NCI-H1105 (cell line): ENCODE measurements at regions not wholly inside any gene's neighbourhood (a gene's known extent, or its start where the extent isn't known, plus 50 kb on each side); places are given as distances from the start of the nearest gene placed in this dataset.

Experiments used
- DNase-seq: peaks from one replicate; lab custom pipeline; 2025; lab: John Stamatoyannopoulos, UW

DNA sequence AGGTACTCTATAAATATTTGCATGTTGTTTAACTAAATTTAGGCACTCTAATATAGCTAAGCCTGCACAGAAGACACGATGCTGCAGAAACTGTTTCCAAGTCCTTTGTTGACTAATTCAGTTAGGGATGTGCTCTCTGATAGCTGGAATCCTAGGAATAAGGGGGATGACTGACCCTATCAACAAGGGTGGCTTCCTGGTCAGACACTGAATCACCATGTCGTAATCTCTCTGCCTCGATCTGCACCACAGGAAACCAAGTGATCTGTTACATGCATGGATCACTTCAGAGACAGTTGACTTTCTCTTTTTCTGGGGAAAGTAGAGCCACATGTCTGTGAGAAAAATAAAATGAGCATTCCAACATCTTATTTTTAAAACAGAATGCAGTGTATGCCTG, 169.1 kb downstream of the GUCY2F start:
- no peak for DNase-seq

DNA sequence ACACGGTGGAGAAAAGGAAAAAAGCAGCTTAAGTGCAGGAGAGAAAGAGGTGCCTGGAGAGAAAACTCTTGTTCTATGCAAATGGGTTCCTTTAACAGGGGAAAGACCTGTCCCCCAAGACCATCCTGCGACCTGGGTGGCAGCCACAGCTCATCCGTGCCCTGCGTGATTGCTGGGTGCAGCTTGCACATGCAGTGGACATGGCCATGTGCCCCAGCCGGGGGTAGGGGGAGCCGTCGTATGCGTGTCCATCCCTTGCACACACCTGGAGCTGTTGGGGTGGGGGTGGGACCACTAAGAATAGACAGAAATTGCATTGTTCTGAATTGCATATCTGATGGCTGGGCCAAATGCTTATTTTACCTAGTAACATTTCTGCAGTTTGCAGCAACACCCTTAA, 171.9 kb downstream of the GUCY2F start:
- no peak for DNase-seq

DNA sequence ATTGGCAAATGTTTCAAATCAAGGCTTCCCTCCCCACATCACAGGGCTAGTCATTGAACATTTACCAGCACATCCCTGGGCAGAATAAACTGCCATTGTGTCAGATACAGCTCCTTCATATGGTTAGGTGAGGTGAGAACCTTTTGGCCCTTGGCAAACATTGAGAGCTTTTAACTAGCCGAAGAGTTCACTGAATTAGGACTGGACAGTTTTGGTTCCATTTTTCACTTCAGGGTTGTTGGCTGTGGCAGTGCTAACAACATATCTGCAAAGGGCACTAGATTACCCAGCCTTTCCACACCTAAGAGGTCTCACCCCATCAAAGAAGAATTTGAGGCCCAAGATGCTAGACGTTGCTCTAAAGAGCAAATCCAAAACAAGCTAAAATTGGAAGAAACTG, 180.7 kb downstream of the GUCY2F start:
- no peak for DNase-seq

DNA sequence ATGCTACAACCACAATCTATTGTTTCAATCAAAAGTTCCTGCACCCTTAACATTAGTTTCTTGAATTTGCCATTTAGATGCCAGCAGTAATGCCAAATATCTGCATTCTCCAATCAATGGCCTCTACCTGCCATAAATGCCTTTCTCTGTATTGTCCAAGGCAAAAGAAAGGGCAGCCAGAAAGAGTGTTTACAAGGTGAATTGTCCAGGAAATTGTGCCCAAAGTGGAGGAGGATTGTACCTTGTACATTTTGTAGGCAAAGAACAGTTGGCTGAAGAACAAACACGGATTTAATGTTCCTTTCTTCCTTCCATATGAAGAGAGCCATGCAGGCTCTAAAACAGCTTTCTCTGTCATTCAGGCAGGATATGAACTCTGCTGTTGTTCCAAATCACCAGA, 181.5 kb downstream of the GUCY2F start:
- DNase-seq = no peak

DNA sequence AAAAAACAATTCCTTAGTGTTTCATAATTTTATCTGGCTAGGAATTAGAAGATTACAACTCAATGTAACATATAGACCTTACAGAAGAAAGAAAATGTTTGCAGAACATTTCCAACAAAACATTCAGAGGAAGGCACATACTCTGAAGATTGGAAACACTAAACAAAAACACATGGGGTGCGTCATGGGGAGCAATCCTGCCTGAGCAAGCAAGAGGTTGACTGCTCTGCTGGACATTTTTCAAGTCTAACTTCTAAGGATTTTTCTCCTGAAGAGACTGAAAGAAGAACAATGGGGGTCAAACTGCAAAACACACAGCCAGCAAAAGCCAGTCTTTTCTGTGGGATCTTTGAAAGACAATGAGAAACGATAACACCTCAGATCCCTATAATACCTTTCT, 182.8 kb downstream of the GUCY2F start:
- no peak for DNase-seq

DNA sequence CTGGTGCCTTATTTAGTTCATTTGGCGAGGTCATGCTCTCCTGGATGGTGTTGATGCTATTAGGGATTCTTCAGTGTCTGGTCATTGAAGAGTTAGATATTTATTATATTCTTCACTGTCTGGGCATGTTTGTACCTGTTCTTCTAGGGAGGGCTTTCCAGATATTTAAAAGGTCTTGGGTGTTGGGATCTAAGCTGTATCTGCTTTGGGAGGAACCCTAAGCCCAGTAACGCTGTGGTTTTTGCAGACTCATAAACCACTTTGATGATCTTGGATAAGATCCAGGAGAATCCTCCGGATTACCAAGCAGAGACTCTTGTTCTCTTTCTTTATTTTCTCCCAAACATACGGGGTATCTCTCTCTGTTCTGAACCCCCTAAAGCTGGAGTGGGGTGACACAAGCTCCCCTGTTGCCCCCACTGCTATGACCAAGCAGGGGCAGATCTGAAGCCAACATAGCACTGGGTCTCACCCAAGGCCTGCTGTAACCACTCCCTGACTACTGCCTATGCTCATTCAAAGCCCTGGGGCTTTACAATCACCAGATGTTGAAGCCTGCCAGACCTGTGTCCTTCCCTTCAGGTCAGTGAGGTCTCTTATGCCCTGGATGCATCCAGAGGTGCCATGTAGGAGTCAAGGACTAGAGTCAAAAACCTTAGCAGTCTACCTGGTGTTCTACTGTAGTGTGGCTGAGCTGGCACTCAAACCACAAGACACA, 187.6 kb downstream of the GUCY2F start:
- no peak for DNase-seq

DNA sequence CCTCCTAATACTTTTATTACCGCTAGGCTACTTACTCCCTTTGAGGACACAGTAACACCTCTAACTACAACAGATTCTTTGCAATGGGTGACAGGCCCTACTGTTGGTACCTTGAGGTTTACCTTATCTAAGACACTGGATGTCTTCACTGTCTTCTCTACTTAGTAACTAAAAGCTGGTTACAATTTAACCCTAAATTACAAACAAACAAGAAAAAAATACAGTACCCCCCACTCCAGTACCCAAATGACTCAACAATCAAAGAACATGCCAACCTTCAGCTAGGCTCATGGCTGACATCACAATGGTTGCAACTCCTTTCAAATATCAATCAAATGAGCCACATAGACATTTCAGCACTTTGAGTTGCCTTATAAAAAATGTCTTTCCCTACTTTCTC, 198.0 kb downstream of the GUCY2F start:
- DNase-seq = no peak

DNA sequence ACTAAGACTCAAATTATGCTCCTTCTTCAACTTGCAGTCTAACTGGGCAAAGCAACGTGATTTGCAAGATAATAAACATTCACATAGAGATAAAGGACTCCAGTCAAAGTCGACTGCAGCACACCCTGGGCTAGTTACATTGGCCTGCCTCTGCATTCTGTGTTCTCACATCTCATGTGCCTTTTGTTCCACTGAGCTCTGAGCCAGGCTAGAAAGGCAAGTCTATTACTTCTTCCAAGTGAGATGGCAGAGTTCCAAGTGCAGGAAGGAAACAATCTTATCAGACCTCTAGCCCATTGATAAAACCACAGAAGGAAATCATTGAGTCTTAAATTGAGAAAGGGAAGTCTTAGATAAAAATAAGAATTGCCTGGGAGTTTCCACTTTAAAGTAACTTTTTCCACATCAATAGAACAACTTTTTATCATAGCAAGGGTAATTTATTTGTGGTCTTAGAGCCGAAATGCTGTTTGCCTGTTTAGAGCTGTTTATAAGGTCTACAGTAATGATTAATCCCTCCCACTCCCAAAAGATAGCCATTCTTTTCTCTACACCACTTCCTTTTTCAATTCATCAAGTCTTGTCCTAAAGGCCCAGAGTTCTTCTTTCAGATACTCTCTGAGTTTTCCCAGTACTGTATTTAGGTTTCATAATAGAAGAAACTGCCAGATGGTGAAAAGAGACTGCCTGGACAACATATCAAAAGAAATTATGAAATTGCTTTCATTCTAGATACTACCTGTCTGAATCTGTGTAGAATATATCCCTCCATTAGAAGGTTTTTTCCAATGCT, 200.2 kb downstream of the GUCY2F start:
- no peak for DNase-seq

DNA sequence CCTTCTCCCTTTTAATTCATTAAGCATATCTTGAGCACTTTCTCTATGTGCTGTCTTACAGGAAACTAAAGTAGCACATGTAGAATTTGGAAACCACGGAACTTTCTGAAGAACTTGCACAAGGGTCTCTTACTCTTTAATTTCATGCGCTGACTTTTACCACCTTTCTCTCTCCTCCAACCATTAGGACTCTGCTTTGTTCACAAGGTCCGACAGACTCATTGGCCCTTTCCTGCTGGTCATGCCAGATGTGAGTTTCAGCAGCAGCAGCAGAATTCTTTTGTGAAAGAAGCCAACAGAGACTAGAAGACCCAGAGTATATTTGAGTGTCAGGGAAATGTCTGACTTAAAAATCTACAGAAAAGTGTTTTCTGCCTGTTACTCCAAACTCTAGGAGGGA, 207.1 kb downstream of the GUCY2F start:
- DNase-seq = no peak

DNA sequence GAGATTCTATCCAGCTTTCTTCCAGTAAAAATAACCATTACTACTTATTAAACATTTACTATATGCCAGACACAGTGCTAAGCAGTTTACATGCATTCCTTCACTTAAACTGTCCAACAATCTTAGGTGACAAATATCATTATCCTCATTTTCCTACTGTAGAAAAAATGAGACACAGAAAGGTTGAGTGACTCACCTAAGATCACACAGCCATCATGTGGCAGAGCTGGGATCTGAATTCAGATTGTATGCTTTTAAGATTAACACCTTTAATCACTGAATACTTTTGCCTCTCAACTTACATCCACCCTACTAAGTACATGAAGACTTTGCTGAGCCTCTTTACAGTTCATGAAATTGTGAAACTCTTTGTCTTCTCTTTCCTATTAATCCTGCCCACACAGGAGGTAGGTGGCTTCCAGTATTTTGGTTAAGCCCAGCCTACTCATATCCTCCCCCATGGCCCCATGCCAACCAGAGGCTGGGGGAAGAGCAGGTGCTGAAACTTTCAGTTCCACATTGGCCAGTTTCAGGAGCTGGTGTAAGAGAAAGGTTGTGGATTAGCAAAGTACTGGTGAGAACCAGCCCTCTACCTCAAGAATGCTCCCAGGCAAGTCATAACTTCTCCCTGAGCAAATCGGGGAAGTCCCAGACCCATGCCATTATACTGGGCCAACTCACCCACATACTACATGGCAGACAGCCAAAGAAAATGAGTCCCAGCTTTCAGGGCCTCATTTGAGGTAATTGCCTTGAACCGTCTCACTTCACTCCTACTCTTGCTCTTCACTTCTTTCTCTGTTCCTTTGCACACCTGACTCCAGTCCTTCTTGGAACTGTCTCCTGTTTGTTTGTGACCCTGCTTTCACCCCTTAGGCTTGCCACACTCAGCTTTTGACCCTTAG, 211.1 kb downstream of the GUCY2F start:
- DNase-seq = peak; percentile 8

DNA sequence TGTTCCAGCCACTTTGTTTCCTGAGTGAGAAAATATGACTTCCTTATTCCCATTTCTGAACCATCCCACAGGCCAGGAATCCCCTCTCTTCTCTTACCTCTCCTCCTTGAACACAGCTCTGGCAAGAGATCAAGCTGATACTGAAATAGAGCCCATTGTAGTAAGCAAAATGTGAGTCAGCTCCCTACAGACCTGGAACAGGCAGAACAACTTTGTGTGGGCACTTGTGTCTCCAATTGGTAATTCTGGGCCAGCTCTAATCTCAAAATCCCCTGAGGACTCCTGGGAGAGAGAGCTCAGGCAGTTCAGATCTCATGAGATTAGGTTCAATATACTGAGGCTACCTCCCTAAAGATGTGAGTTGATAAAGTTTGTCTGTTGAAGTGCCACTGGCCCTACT, 213.5 kb downstream of the GUCY2F start:
- no peak for DNase-seq

DNA sequence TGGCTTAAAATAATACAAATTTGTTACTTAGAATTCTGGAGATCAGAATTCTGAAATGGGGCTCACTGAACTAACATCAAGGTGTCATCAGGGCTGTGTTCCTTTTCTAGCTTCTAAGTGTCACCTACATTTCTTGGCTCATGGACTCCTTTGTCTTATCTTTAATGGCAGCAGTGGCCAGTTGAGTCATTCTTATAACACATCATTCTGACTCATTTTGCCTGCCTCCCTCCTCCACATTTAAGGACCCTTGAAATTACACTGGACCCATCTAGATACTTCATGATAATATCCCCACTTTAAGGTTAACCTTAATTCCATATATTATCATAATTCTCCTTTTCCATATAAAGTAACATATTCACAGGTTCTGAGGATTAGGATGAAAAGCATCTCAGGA, 215.9 kb downstream of the GUCY2F start:
- DNase-seq = no peak

DNA sequence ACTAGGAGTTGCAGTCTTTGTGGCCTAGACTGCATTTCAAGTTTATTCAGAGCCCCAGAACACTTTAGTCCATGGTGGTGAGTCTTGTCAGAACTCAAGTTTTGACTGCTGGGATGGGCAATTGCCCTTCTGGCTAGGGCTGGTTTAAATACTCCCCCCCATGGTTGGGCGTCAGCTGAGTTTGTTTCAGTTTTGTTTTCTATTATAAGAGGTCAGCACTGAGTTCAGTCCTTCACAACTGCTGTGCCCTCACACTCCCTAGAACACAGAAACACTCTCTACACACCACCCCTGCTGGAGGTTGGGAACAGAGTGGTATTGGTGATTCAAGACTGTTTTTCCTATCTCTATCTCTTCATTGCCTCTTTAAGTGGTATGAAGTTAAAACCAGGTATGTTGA, 217.0 kb downstream of the GUCY2F start:
- DNase-seq = no peak

DNA sequence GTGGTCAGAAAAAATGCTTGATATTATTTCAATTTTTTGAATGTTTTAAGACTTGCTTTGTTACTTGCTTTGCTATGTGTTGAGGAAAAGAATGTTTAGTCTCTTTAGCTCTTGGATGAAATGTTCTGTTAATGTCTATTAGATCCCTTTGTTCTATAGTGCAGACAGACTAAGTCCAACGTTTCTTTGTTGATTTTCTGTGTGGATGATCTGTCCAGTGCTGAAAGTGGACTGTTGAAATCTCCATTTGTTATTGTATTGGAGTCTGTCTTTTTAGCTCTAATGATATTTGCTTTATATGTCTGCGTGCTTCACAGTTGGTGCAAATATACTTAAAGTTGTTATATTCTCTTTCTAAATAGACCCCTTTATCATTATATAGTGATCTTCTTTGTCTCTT, 220.6 kb downstream of the GUCY2F start:
- DNase-seq = no peak

DNA sequence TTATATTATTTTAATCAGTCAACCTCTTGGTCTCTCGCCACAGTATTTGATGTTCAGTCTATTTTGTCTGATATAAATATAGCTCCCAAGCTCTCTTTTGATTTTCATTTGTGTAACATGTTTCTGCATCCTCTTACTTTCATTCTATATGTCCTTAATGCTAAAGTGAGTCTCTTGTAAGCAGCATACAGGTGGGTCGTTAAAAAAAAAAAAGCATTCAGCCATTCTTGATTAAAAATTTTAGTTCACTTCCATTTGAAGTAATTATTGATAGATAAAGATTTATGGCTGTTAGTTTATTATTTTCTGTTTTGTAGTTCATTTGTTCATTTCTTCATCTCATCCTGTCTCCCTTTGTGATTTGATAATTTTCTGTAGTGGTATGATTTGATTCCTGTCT, 229.1 kb downstream of the GUCY2F start:
- no peak for DNase-seq

DNA sequence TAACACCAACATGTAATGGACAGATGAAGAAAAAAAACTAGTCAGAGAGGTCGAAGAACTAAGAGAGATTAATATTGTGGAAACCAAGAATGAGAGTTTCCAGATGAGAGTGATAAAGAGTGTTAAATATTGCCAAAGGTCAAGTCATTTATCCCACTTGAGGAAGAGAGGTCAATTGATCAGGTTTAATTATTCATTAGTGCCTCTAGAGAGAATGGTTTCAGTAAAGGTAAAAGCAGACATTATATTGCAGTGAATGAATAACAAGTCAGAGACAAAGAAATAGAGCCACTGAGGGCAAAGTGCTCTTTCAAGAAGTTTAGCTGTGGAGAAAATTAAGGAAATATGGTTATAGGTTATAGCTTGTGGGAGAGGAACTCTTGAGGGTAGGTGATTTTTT, 263.1 kb downstream of the GUCY2F start:
- DNase-seq = no peak

DNA sequence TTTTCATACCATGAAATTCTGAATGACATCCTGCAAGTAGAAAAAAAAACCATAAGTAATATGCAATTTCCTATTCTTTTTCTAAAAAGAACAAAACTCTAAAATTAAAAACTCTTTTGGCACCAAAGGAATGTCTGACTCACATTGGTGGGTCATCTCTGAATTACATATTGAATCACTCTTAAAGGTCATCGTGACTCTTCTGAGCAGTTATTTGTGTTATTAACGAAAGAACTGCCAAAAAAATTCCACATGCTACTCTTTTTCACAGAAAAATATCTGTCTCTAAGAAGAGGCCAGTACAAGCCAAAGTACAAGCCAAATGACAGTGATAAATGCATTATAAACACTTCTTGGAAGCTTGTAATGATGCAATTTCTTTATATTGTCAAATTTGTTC, 282.2 kb downstream of the GUCY2F start:
- no peak for DNase-seq

DNA sequence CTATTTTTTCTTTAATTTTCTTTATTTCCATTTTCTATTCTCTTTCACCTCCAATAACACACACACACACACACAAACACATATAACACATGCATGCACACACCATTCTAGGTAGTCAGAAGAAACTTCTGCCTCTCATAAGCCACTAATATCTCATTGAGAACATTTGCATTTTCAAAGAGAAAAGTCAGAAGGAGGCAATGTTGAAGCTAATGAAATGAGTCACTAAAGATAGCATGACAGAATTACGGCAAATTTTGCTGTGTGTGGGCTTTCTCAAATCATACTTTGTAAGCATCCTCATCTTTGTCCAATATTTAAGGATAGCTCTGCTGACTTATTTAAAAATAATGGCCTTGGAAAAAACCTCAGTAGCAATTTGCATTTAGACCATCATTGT, 291.3 kb downstream of the GUCY2F start:
- DNase-seq = no peak

DNA sequence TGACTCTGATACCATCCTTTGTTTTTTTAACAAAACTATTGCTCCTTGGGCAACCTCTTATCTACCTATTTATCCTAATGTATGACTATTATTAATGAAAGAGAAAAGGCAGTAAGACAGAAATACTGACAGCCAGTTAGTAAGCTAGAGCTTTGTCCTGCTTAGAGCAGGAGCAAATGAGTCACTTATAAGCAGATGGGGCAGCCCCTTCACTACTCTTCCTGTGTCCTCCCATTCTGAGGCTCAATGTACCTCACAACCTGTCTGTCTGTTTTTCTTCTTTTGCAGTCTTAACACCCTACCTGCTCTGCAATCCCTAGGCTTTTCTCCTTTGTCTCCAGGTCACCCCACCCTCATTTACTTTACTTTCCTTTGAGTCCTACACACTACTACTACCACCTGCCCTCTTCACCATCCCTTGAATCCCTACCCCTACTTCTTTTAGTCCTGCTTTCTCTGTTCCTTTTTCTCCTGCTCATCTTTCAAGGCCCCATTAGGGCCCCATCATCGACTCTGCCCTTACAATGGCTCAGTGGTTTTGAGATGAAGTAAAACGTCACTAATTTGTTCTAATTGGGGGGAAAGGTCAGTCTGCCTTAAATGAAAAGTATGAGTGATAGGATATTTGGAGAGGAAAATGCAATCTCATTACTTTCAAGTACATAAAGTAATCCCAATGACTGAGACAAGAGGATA, 294.3 kb downstream of the GUCY2F start:
- DNase-seq = no peak

DNA sequence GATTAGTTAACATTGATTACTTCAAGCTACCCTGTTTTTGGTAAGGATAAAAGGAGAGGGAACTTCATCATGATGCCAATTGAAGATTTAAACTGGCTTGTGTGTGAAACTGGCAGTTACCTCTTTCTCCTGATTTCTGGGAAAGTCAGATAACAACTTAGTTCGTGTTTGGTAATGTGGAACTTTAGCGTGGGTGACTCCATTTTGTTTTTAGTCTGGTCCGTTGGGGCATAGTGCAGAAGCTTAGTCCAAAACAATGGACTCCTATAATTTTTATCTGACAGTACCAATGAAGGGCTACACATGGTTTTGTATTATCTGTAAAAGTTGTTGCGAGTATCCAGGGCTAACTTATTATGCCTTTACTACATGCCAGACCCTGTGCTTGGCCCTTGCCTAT, 294.9 kb downstream of the GUCY2F start:
- DNase-seq = no peak

DNA sequence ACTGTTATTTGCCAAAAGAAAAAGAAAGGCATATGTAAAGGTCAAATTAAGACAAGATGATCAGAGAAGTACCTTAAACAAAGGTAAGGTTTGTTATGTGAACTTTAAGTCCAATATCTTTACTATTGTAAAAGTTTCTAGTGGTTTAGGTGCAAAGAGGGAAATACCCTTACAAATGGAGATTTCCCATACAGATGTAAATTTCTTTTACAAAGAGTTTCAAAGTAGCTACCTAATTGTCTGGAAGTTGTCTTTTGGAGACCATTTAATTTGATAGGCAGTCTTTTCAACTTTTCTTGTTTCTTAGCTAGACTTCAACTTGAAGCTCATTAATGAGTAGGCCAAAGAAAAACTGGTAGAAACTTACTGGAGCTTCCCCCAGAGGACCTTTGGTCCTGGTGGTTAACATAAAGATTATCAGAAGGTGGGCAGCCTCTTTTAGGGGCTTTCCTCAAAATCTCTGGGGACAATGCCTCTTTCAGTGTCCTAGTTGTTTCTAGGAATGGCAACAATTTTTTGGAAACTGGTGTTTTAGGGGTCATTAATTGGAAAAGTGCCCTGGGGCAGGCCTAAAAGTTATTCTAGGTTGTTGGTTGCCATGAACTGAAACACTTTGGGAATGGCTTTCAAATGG, 297.3 kb downstream of the GUCY2F start:
- DNase-seq = no peak
